HCEC 1CT (cell line): ENCODE measurements at regions not wholly inside any gene's neighbourhood (a gene's known extent, or its start where the extent isn't known, plus 50 kb on each side); places are given as distances from the start of the nearest gene placed in this dataset.

Experiments used
- DNase-seq: peaks from one replicate; pipeline ENCODE4 v3.0.0-alpha.2; 2017

DNA sequence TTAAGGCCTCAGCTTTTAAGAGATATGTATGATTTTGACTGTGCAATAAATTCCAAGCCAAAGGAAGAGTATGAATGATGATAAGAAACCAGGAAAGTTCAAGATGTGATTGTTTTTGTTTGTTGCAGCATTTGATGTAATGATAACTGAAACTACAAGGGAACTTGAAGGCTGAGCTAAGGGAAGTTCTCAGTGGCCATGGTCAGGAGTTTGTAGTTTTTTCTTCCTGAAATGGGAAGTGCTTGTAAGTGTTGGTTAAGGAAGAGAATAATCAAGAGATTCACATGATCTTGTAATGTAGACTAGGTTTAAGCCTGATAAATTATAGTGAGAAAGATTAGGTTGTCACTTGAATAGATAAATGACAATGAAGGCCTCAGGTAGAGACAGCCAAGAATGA is 53.4 kb downstream of the PTCHD4 start:
- no peak for DNase-seq

DNA sequence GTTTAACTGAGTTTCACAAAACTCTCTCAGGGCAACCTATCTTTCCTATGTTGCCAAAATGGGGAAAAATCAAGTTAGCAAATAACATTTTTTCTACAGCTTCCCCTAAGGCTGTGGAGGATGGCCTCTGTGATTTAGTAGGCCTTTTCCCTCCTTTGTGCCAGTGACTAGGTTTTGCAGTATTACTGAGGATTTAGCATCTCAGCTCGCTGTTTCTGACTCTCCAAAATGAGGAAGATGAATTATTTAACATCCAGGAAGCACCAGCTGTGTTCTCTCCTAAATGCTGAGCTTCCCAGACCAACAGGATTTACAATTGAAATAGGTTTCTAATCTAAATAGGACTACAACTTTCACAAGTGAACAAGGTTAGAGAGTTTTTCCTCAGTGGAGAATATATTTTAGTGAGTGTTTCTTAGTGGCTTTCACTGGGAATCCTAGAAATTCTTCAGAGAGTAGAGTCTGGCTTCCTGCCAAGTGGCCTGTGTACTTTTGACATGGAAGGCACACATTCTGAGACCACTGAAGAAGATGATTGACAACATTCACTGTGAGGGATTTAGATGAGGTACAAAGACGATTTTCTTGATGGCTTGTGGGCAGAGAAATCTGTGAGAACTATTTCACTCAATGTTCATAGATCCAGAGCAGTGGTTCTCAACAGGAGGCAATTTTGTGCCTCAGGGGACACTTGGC is 62.4 kb downstream of the PTCHD4 start:
- no peak for DNase-seq

DNA sequence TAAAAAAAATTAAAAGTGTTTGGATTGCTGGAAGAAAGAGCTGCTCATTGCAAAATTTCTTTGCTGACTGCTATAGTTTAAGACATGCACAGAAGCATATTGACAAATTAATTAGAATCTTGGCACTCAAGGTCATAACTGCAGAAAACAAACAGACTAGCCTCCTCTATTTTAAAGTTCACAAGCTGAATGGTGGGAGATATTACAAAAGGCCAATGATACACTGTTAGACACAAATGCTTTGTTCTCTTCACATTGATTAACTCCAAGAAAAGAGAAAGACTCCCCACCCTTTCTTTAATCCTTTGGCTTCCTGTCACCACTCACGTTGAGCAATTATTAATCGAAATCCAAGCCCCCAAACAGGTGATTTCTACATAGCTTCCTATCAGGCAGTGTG is 69.1 kb downstream of the PTCHD4 start:
- no peak for DNase-seq

DNA sequence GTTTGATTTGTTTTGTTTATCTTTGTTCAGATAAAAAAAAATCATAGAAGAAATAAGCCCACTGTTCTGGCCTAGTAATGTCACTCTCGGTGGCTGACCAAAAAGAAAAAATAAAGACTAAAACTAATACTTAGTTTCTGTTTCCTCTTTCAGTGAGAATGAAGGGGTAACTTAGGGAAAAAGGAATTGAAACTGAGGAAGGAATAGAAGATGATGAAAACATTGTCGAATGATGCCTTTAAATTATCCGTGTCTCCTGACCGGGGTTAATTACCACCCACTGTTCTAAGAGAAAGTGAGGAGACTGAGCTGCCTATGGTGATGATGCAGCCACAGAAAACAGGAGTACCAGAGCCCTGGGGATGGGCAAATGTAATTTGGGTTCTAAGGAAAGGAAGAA is 73.1 kb downstream of the PTCHD4 start:
- no peak for DNase-seq

DNA sequence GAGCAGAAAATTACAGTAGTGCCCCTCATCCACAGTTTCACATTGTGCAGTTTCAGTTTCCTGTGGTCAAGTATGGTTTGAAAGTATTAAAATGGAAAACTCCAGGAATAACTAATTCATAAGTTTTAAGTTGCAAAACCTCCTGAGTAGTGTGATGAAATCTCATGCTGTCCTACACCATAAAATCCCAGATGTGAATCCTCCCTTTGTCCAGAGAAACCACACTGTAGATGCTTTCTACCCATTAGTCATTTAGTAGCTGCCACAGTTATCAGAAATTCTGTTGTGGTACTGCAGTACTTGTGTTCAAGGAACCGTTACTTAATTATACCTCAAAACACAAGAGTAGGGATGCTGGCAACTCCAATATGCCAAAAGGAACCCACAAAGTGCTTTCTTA is 74.7 kb downstream of the PTCHD4 start:
- DNase-seq = peak; percentile 93

DNA sequence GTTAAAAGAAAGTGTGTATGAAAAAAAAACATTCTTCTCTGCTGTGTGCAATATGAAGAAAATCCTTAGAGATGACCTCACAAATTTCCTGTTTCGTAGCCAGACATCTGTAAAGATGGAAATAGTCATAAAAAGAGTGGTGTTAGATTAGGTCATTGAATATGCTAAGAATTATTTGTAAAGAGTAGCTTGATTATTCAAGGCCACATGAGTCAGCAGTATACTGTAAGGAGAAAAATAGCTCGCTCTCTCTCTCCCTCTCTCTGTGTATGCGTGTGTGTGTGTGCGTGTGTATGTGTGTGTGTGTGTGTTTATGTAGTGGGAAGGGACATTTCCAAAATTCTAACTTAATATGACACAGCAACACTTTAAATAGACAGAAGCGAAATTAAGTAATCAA is 78.8 kb downstream of the PTCHD4 start:
- peak; percentile 90 for DNase-seq

DNA sequence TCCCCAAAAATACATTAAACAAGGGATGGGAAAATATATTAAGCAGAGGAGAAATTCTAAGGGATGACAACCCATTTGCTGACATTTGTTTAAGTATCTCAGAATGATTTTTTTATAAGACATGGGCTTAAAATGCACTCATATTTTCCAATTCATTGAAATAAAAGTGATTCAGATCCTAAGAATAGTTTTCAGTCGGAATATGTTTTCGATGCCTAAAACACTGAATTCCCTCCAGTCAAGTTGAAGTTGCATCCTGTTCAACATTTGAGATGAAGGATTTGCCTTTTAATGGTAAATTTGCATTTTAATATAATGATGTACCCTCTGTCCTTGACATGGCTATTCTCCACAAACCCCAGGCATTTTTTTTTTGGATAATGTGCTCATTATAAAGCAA is 79.3 kb downstream of the PTCHD4 start:
- DNase-seq = no peak

DNA sequence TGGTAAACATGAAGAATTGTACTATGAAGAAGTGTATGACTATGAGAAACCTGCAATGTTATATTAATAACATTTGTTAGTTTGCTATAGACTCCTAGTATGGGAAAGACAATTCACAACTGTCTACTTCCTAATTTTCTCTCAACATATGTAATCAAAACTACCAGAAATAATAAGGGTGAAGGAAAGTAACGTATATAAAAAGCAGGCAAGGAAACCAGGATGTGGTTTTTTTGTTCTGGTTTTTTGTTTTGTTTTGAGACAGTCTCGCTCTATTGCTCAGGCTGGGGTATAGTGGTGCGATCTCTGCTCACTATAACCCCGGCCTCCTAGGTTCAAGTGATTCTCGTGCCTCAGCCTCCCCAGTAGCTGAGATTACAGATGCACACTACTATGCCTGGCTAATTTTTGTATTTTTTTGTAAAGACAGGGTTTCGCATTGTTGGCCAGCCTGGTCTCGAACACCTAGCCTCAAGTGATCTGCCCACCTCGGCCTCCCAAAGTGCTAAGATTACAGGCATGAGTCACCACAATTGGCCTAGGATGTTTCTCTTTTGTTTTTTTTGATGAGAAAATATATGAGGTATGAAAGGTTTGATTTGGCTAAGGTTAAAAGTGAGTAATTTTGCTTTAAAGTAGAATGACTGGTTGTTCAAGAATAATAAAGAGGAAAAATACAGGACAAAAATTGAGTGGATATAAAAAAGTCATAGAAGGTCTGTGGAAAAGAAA is 83.1 kb downstream of the PTCHD4 start:
- no peak for DNase-seq

DNA sequence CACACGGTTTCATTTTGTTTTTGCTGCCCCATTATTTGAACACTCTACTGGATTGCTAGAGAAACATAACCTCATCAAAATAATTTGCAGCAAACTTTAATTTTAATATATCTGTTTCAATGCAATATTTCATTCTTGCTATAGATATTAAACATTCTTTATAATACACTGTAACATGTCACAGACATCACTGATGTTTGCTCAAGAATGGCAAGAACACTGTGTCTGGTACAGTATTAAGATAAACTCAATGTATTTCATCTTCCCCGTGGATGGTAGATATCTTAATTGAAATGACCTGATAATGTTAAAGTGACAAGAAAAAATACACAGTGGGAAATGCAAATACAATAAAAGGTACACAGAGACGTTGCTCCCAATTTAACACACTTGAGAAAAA is 86.0 kb downstream of the PTCHD4 start:
- DNase-seq = no peak

DNA sequence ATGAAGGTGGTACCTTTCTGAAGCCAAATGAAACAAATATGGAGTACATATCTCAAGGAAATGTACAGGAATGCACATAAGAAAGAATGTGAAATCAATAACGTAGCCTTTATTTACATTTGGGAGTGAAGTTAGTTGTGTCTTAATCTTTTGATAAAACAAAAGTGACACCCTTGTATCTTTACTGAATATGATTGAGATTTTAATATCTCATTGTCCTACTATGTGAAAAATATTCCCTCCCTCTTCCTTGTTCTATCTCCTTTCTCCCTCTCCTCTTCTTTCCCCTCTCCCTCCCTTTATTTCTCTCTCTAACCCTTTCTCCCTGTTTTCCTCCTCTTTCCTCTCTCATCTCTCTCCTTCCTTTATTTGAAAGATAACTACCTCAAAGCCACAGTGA is 89.1 kb downstream of the PTCHD4 start:
- DNase-seq = no peak

DNA sequence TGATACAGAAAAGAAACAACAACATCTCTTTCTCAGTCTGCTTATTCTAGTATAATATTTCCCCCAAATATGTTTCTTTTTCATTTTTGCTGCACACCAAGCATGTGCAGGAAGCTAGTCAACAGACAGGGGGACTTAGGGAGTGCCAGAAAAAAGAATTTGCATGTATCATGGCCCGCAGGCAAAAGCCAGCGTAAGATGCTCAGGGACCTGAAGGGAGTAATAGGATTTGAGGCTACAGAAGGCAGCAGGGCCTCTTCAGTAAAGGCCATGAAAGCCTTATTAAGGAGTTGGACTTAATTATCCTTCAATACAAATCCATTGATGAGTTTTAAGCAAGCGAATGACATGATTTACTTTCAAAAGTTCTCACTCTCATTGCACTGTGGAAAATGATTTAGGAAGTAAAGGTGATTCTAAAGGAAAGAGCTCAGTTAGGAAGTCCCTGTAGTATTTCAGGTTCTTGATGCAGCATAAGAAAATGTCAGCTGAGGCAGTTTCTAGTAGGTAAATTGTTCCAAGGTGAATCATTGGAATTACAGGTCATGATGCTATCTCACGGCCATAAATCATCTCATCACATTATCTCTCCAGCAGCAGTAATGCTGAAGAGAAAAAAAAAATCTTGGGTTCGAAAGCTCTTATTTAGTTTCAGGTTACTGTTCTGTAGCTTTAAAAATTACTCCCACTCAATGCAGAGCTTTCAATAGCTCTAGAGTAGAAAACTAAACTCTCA is 94.8 kb downstream of the PTCHD4 start:
- no peak for DNase-seq

DNA sequence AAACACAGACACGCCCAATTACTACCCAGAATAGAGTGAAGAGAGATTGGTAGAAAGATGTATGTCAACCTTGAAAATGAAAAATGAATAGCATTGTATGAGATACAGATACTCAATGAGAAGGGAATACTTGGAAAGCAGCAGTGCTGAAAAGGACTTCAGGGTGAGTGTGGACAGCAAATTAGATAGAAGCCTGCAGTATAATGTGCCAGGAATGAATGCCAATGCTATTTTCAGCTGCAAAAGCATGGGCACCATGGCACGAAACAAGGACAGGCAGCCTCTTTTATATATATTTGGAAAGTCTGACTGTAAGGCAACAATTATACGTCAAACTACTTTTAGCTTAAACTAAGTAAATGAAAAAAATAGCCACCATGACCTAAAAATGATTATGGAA is 118.2 kb downstream of the PTCHD4 start:
- DNase-seq = no peak

DNA sequence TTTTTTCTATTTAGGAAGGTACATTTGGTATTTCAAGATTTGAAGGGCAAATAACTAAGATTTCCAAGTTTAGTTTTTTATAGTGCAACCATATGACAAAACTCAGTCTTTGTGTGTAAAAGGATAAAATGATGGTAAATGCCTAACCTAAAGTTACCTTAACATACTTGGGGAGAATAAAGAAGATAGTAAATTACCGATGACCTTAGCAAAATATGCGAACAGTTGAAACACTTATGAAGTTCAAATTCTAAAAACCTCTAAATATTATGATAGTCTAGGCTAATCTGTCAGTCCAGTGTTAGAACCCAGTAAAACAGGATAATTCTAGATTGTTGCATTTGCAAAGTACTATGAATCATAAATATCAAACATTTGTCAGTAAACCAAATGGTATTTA is 127.5 kb downstream of the PTCHD4 start:
- DNase-seq = no peak

DNA sequence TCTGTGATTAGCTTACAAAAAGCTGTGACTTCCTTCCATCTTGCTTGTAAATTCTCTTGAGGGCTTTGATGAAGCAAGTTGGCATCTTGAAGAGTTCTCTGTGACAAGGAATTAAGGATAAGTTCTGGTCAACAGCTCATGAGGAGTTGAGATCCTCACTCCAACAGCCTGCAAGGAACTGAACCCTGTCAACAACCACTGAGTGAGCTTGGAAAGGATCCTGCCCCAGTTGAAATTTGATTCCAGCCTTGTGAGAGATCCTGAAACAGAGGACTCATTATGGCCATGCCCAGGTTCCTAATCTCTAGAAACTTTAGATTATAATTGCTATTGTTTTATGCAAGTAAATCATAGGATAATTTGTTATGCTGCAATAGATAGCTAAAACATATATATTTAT is 133.7 kb downstream of the PTCHD4 start:
- no peak for DNase-seq

DNA sequence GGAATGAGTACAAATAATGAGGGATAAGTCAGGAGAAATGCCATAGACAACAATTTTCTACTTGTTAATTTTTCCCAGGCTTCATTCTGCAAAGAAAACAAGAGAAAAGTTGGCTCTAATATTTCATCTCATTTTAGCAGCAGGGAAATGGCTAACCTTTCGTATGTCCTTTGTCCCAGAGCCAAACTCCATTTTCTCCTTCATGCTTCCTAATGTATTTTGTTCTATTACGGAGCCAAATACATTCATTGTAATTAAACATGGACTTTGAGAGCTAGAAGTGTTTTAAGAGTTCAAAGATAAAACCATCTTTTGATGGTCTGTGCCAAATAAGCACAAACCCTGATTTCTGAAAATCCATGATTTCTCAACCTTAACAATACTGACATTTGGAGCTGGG is 136.9 kb downstream of the PTCHD4 start:
- DNase-seq = no peak

DNA sequence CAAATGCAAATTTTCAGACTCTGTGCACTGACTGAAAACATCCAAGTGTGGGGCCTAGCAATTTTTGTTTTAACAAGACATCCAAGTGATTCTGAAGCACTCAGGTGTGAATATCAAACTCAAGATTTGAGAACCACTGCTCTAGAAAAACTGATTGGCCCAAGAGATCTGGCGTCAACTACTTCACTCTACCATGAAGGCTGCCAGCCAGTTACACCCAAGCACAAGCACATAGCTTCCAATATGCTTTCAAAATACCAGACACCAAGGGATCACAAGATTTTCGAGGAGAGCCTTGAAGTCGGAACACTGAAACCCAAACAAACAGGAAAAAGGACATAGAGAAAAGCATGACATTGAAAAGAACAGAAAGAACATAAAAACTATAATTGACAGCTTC is 140.2 kb downstream of the PTCHD4 start:
- no peak for DNase-seq

DNA sequence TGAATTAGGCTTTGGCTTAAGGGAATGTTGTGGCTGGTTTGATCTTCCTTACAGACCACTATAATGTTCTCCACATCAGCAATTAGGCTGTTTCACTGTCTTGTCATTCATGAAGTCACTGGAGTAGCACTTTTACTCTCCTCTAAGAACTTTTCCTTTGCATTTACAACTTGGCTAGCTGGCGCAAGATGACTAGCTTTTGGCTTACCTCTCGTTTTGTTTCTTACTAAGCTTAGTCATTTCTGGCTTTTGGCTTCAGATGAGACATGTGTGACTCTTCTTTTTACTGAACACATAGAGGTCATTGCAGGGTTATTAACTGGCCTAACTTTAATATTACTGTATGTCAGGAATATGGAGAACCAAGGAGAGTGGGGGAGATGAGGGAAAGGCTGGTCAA is 143.2 kb downstream of the PTCHD4 start:
- no peak for DNase-seq

DNA sequence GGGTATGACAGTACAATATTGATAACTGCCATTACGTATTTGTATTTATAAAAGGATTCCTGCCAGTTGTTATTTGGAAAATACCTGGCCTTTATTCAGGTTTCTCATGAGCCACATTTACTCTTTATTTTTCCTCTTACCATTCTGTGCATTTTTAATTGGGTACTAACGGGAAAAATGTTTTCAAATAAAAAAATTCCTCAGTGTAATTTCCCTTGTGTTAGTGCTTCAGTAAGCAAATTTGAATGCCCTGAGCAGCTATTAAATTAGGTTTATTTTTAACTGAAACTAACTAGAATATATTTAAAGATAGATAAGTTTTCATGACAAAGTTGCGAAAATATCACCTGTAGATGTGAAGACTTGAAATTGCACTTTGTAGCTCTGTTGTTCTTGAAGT is 146.0 kb downstream of the PTCHD4 start:
- DNase-seq = no peak

DNA sequence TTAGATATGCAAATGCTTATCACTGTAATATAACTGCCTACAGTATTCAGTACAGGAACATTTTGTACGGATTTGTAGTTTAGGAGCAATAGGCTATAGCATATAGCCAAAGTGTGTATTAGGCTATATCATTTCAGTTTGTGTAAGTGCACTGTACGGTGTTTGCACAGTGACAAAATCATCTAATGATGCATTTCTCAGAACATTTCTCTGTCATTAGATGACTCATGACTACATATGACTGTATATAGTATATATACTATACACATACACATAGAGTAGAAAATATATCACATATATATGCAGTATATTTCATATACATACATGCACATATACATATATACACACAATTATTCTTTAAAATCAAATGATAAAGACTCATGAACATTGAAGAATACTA is 158.4 kb downstream of the PTCHD4 start:
- DNase-seq = no peak

DNA sequence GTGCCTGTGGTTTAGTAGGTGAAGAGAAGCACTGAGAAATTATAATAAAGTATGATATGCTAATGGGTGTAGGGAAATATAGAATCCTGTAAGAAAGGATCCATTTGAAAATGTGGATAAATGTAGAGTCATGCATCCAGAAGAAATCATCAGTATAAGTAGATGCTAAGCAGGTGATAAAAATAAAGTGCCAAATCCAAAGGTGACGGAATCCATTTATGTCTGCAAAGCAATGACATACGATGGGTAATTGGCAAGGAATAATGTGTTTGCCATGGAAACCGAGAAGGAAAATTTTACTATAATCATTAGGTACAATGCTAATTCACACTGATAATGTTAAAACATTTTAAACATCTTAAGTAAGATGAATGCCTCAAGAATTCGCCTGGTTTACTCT is 163.0 kb downstream of the OPN5 start:
- DNase-seq = no peak

DNA sequence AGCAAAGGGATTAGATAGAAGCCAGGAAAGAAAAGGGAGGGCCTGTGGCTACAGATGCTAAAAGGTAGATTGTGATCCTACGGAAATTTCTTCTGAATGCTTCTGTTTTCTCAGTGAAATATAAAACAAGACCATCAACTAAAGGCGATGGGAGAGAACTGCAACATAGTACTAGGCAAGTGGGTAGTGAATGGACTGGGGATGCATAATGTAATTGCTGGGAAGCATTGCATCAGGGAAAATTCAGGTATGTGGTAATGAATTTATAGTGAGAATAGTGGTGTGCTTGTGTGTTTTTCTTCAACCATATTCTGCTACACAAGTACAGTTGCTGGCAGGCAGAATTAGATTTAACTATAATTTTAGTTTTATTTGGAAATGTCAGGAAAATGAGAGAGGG is 156.6 kb downstream of the OPN5 start:
- DNase-seq = no peak

DNA sequence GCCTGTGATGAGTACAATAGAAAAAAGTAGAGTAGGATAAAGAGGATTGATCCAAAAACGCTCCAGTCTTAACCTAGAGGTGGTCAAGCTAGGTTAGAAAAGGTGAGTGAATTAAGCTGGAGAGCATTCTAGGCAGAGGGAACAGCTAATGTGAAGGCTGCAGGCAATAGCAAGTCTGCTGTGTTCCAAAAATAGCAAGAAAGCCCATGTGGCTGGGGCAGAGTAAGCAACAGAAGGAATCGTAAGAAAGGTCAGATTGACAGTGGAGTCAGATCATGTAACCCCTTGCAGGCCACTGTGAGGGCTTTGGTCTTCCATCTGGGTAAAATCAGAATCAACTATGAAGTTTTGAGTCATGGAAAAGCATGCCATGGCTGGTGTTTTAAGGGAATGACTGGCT is 155.0 kb downstream of the OPN5 start:
- DNase-seq = no peak

DNA sequence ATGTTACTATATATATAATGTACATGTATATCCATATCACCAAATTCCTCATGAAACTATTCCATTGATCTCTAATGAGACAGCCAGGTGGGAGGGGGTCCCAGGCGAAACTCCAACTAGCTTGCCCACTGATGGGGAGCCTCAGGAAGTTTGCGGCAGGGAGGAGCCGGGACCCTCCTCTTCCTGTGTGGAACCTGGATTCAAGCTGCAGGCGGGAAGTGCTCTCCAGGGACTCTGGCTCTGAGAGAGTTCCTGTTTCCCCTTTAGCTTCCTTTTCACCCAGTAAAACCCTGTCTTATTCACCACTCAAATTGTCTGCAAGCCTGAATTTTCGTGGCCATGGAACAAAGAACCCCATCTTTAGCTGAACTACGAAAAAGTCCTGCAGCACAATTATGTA is 152.2 kb downstream of the OPN5 start:
- no peak for DNase-seq

DNA sequence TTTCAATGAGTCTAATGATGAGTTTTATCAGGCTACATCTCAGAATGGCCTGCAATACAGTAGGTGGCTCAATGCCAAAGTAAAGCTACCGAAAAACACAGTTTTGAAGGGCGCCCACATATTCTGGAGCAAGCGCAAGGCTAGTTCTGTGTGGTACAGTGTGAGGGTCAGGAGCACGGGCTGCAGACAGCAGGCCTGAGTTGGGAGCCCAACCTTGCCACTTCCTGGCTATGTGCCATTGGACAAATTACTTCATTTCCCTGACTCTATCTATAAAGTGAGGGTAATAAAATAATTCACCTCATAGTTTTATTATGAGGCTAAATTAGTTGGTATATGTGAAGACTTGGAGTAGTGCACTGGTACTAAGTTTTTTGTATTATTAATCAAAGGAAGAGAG is 150.7 kb downstream of the OPN5 start:
- no peak for DNase-seq
